OCI-LY7 (cell line): ENCODE measurements at regions not wholly inside any gene's neighbourhood (a gene's known extent, or its start where the extent isn't known, plus 50 kb on each side); places are given as distances from the start of the nearest gene placed in this dataset.

Experiments
- BruUV-seq: library from RNA; stranded (reverse); fragments of 400-500 nt; replicated peaks from 2 replicates; lab custom pipeline; 2021; lab: Mats Ljungman, UMichigan
- CTCF ChIA-PET: fragments of 300-600 bp; sonication (Branson Sonifier 250); formaldehyde crosslinking; loops from one replicate; lab custom pipeline; 2022; ENCODE audit warnings: antibody characterized with exemption; ENCODE audit not compliant: unreplicated experiment; lab: Charles Lee
- POLR2A ChIA-PET: fragments of 300-600 bp; sonication (Branson Sonifier 250); formaldehyde crosslinking; loops from one replicate; lab custom pipeline; 2022; ENCODE audit warnings: antibody characterized with exemption; lab: Charles Lee
- DNase-seq: peaks from one replicate; pipeline ENCODE4 v3.0.0-alpha.2; 2015; ENCODE audit warnings: low spot score
- H2AFZ ChIP-seq: fragments of 200-600 bp; sonication (generic), shearing (Covaris generic); 2 replicates; pipeline ENCODE4 v1.6.1; 2014; ENCODE audit warnings: mild to moderate bottlenecking, antibody characterized with exemption, low read length, moderate library complexity
- H3K27ac ChIP-seq: fragments of 200-600 bp; sonication (generic); 2 replicates; pipeline ENCODE4 v1.5.1; 2014; ENCODE audit warnings: mixed run types, low read depth, mild to moderate bottlenecking, moderate library complexity, low read length, inconsistent platforms; ENCODE audit not compliant: poor library complexity, severe bottlenecking
- H3K36me3 ChIP-seq: fragments of 200-600 bp; sonication (generic); 2 replicates; pipeline ENCODE4 v1.6.1; 2014; ENCODE audit warnings: mild to moderate bottlenecking, antibody characterized with exemption, low read length, moderate library complexity, mixed read lengths; ENCODE audit not compliant: insufficient read depth
- H3K4me1 ChIP-seq: fragments of 200-600 bp; sonication (generic); 2 replicates; pipeline ENCODE4 v1.5.1; 2014; ENCODE audit warnings: mild to moderate bottlenecking, low read length; ENCODE audit not compliant: insufficient read depth, poor library complexity, severe bottlenecking
- H3K4me2 ChIP-seq: fragments of 200-600 bp; sonication (generic); 2 replicates; pipeline ENCODE4 v1.6.1; 2014; ENCODE audit warnings: mild to moderate bottlenecking, low read length
- H3K4me3 ChIP-seq: fragments of 200-600 bp; sonication (generic); 2 replicates; pipeline ENCODE4 v1.5.1; 2014; ENCODE audit warnings: mild to moderate bottlenecking, low read depth, low read length; ENCODE audit not compliant: poor library complexity, severe bottlenecking
- H3K79me2 ChIP-seq: fragments of 200-600 bp; sonication (generic); 2 replicates; pipeline ENCODE4 v1.6.1; 2016; ENCODE audit warnings: low read depth, mild to moderate bottlenecking, low read length, moderate library complexity, mixed read lengths; ENCODE audit not compliant: insufficient read depth
- H3K9me2 ChIP-seq: fragments of 200-600 bp; sonication (generic); 2 replicates; pipeline ENCODE4 v1.6.1; 2016; ENCODE audit warnings: mild to moderate bottlenecking, low read length, mixed read lengths; ENCODE audit not compliant: insufficient read depth
- H3K9me3 ChIP-seq: fragments of 200-600 bp; sonication (generic); 2 replicates; pipeline ENCODE4 v1.6.1; 2014; ENCODE audit warnings: mild to moderate bottlenecking, mixed run types, low read length, mixed read lengths
- H4K20me1 ChIP-seq: fragments of 200-600 bp; sonication (generic); 2 replicates; pipeline ENCODE4 v1.6.1; 2014; ENCODE audit warnings: mild to moderate bottlenecking, antibody characterized with exemption, low read length, moderate library complexity, mixed read lengths; ENCODE audit not compliant: insufficient read depth
- EZH2phosphoT487 ChIP-seq: fragments of 200-600 bp; sonication (generic); IDR thresholded peaks from 2 replicates; pipeline ENCODE4 v1.6.1; 2018; ENCODE audit warnings: low read depth, borderline replicate concordance, mild to moderate bottlenecking, mixed run types, antibody characterized with exemption, low read length, moderate library complexity, mixed read lengths
- intact Hi-C: fragments of 100-400 bp; cut with micrococcal nuclease; formaldehyde crosslinking; loops from one replicate; pipeline ENCODE4 v1.10.0; 2022; ENCODE audit not compliant: unreplicated experiment
- TF ChIP-seq, protein P1 (sequence below): fragments of 200-600 bp; sonication (generic); conservative IDR thresholded peaks from 2 replicates; pipeline ENCODE4 v1.5.1; 2014; ENCODE audit warnings: mild to moderate bottlenecking, antibody characterized with exemption, low read length, moderate library complexity, mixed read lengths

DNA sequence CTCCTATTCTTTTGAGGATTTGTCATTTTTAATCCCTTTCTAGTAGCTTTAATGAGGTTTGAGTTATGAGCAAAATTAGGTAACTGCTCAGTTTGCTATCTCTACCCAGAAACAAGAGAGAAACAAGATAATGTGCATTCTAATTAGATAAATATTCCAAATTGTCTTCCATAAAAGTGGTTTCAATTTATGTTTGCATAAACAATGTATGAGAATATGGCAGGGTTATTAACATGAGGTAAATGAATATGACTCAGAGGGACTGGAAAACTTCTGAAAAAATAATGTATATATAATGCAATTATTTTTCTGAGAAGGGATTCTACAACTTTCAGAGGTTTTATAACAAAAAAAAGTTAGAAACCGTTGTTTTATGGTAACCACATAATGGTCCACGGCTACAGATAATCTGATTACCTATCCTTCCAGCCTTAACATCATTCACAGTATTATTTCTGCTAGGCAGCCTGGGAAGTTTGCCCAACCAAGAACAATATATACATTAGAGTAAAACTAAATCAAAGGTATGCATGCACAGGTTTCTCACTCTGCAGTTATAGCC, 101.2 kb downstream of the CRPPA start:
- Histone ChIP-seq H3K4me3 (no peak overlapping the region), H3K4me1 (no peaks in the 10 kb centered on the region), H3K9me2 (no peaks in the 10 kb centered on the region), H2AFZ (no peak overlapping the region), H3K4me2 (no peak overlapping the region), H4K20me1 (no peaks in the 10 kb centered on the region), H3K36me3 (no peaks in the 10 kb centered on the region), H3K27ac (no peak overlapping the region), H3K79me2 (no peaks in the 10 kb centered on the region), H3K9me3 (no peaks in the 10 kb centered on the region)
- CTCF ChIA-PET: no interaction called here
- BruUV-seq: no TSS peak
- intact Hi-C loops: no loop called here
- DNase-seq: no peak
- TF ChIP-seq EZH2phosphoT487: no peak
- TF ChIP-seq, protein P1, sequence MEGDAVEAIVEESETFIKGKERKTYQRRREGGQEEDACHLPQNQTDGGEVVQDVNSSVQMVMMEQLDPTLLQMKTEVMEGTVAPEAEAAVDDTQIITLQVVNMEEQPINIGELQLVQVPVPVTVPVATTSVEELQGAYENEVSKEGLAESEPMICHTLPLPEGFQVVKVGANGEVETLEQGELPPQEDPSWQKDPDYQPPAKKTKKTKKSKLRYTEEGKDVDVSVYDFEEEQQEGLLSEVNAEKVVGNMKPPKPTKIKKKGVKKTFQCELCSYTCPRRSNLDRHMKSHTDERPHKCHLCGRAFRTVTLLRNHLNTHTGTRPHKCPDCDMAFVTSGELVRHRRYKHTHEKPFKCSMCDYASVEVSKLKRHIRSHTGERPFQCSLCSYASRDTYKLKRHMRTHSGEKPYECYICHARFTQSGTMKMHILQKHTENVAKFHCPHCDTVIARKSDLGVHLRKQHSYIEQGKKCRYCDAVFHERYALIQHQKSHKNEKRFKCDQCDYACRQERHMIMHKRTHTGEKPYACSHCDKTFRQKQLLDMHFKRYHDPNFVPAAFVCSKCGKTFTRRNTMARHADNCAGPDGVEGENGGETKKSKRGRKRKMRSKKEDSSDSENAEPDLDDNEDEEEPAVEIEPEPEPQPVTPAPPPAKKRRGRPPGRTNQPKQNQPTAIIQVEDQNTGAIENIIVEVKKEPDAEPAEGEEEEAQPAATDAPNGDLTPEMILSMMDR: no peak
- POLR2A ChIA-PET: no interaction called here

GRCh38 chr7:16318989-16319915, 102.1 kb downstream of the CRPPA start:
- H3K4me2 ChIP-seq: no peak overlapping the region
- BruUV-seq: no TSS peak

More at GRCh38 chr7:16318989-16319915, 102.1 kb downstream of the CRPPA start:
- Histone ChIP-seq H4K20me1 (no peaks in the 10 kb centered on the region), H3K4me1 (no peaks in the 10 kb centered on the region), H3K9me3 (no peaks in the 10 kb centered on the region), H3K79me2 (no peaks in the 10 kb centered on the region), H3K4me3 (no peak overlapping the region), H3K36me3 (no peaks in the 10 kb centered on the region), H3K9me2 (no peaks in the 10 kb centered on the region), H3K27ac (no peak overlapping the region), H2AFZ (no peak overlapping the region)
- TF ChIP-seq, protein P1: no peak
- no peak for TF ChIP-seq EZH2phosphoT487
- CTCF ChIA-PET: no interaction called here
- POLR2A ChIA-PET: no interaction called here
- no peak for DNase-seq
- intact Hi-C loops: no loop called here
